SK-N-SH (cell line): ENCODE measurements at regions not wholly inside any gene's neighbourhood (a gene's known extent, or its start where the extent isn't known, plus 50 kb on each side); places are given as distances from the start of the nearest gene placed in this dataset.

Experiments used
- CTCF ChIP-seq: fragments of 200-600 bp; sonication (generic); IDR thresholded peaks from 2 replicates; pipeline ENCODE4 v1.6.1; 2017; ENCODE audit warnings: antibody characterized with exemption, mild to moderate bottlenecking, moderate library complexity
- ELF1 ChIP-seq: IDR thresholded peaks from 2 replicates; pipeline ENCODE4 v1.4.0; 2012
- EZH2phosphoT487 ChIP-seq: fragments of 200-600 bp; sonication (generic); IDR thresholded peaks from 2 replicates; pipeline ENCODE4 v1.6.1; 2017; ENCODE audit warnings: low read depth, mixed run types, mild to moderate bottlenecking, antibody characterized with exemption, moderate library complexity, borderline replicate concordance
- POLR2AphosphoS5 ChIP-seq: IDR thresholded peaks from 2 replicates; pipeline ENCODE4 v1.6.1; 2012; ENCODE audit warnings: low read depth, low read length
- RCOR1 ChIP-seq: fragments of 150-350 bp; IDR thresholded peaks from 2 replicates; pipeline ENCODE4 v1.6.1; 2017; ENCODE audit warnings: antibody characterized with exemption, low read length
- SIN3A ChIP-seq: IDR thresholded peaks from 2 replicates; pipeline ENCODE4 v1.6.1; 2012; ENCODE audit warnings: low read depth, mild to moderate bottlenecking, low read length, moderate library complexity, borderline replicate concordance
- TCF12 ChIP-seq: IDR thresholded peaks from 2 replicates; pipeline ENCODE4 v1.4.0; 2012
- USF1 ChIP-seq: IDR thresholded peaks from 2 replicates; pipeline ENCODE4 v1.4.0; 2012; ENCODE audit warnings: low read depth, borderline replicate concordance
- YY1 ChIP-seq: IDR thresholded peaks from 2 replicates; pipeline ENCODE4 v1.4.0; 2012; ENCODE audit warnings: low read depth, mild to moderate bottlenecking
- TF ChIP-seq, protein P1 (sequence below): IDR thresholded peaks from 2 replicates; pipeline ENCODE4 v1.4.0; 2012; ENCODE audit warnings: low read depth
- TF ChIP-seq, protein P2 (sequence below): IDR thresholded peaks from 2 replicates; pipeline ENCODE4 v1.6.1; 2012; ENCODE audit warnings: mild to moderate bottlenecking, low read depth, low read length, moderate library complexity

GRCh38 chr13:39217471-39217870, 179.2 kb downstream of the NHLRC3 start:
- TF ChIP-seq RCOR1 (no peak), YY1 (no peak), CTCF (no peak), SIN3A (no peak), POLR2AphosphoS5 (no peak), USF1 (no peak), ELF1 (no peak), EZH2phosphoT487 (no peak), TCF12 (no peak)
- TF ChIP-seq, protein P1, sequence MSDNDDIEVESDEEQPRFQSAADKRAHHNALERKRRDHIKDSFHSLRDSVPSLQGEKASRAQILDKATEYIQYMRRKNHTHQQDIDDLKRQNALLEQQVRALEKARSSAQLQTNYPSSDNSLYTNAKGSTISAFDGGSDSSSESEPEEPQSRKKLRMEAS = no peak
- TF ChIP-seq, protein P2, sequence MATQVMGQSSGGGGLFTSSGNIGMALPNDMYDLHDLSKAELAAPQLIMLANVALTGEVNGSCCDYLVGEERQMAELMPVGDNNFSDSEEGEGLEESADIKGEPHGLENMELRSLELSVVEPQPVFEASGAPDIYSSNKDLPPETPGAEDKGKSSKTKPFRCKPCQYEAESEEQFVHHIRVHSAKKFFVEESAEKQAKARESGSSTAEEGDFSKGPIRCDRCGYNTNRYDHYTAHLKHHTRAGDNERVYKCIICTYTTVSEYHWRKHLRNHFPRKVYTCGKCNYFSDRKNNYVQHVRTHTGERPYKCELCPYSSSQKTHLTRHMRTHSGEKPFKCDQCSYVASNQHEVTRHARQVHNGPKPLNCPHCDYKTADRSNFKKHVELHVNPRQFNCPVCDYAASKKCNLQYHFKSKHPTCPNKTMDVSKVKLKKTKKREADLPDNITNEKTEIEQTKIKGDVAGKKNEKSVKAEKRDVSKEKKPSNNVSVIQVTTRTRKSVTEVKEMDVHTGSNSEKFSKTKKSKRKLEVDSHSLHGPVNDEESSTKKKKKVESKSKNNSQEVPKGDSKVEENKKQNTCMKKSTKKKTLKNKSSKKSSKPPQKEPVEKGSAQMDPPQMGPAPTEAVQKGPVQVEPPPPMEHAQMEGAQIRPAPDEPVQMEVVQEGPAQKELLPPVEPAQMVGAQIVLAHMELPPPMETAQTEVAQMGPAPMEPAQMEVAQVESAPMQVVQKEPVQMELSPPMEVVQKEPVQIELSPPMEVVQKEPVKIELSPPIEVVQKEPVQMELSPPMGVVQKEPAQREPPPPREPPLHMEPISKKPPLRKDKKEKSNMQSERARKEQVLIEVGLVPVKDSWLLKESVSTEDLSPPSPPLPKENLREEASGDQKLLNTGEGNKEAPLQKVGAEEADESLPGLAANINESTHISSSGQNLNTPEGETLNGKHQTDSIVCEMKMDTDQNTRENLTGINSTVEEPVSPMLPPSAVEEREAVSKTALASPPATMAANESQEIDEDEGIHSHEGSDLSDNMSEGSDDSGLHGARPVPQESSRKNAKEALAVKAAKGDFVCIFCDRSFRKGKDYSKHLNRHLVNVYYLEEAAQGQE = no peak
